GM12891 (cell line): ENCODE measurements at regions not wholly inside any gene's neighbourhood (a gene's known extent, or its start where the extent isn't known, plus 50 kb on each side); places are given as distances from the start of the nearest gene placed in this dataset.
"Not testable (repeated sequence)": the region's sequence is repeated elsewhere in the genome, so short reads cannot be mapped to it uniquely, and the experiment has no call there.

Experiments used
- POLR2A ChIP-seq: IDR thresholded peaks from 2 replicates; pipeline ENCODE4 v1.6.1; 2011; ENCODE audit warnings: low read depth, low read length, control low read depth
- POLR2AphosphoS5 ChIP-seq: IDR thresholded peaks from 2 replicates; pipeline ENCODE4 v1.6.1; 2011; ENCODE audit warnings: low read depth, low read length, control low read depth
- SPI1 ChIP-seq: IDR thresholded peaks from 2 replicates; pipeline ENCODE4 v1.6.1; 2011; ENCODE audit warnings: low read depth, low read length, control low read depth

- not testable (repeated sequence) for TF ChIP-seq SPI1, POLR2A, POLR2AphosphoS5
Observed at GRCh38 chr9:62116951-62117640, 927.3 kb downstream of the SPATA31A7 start.
